ENCODE measurements at regions not wholly inside any gene's neighbourhood (a gene's known extent, or its start where the extent isn't known, plus 50 kb on each side); places are given as distances from the start of the nearest gene placed in this dataset.

- Histone ChIP-seq H4K5ac (ENCODE audit: insufficient read length, low read depth, low read length) (no peak overlapping the region), H3K27ac (ENCODE audit: insufficient read length, low read depth, low read length) (no peak overlapping the region), H3K4me1 (ENCODE audit: insufficient read depth, low read length) (no peaks in the 10 kb centered on the region), H3K9ac (ENCODE audit: extremely low read depth, insufficient read length, low read length) (no peak overlapping the region), H3K9me3 (ENCODE audit: control insufficient read depth, low read depth, low read length) (no peaks in the 10 kb centered on the region), H3K27me3 (ENCODE audit: insufficient read depth, low read length) (no peaks in the 10 kb centered on the region), H3K79me1 (ENCODE audit: insufficient read depth, low read depth, low read length, poor library complexity, severe bottlenecking) (no peaks in the 10 kb centered on the region), H4K91ac (ENCODE audit: insufficient read length, low read depth, low read length) (no peak overlapping the region), H3T11ph (ENCODE audit: low read length) (no peak overlapping the region), H2BK15ac (ENCODE audit: low read depth, low read length) (no peak overlapping the region), H4K8ac (replicated peaks; ENCODE audit: insufficient read length, low read depth, low read length) (no peak overlapping the region), H3K56ac (ENCODE audit: insufficient read length, low read depth, low read length) (no peak overlapping the region), H3K4ac (ENCODE audit: low read depth, low read length) (no peak overlapping the region), H3K79me2 (ENCODE audit: insufficient read depth, low read length) (no peaks in the 10 kb centered on the region), H3K23ac (ENCODE audit: insufficient read length, low read depth, low read length) (no peak overlapping the region), H3K18ac (ENCODE audit: insufficient read length, low read depth, low read length) (no peak overlapping the region), H2BK12ac (ENCODE audit: insufficient read length, low read depth, low read length) (no peak overlapping the region), H2BK20ac (ENCODE audit: low read depth, low read length, poor library complexity, severe bottlenecking) (no peak overlapping the region), H3K14ac (ENCODE audit: insufficient read depth, low read length) (no peak overlapping the region), H3K4me2 (ENCODE audit: insufficient read depth, insufficient read length, low read length) (no peak overlapping the region), H4K20me1 (ENCODE audit: control insufficient read depth, insufficient read depth, insufficient read length) (no peaks in the 10 kb centered on the region), H2BK5ac (ENCODE audit: insufficient read length, low read length) (no peak overlapping the region), H2BK120ac (ENCODE audit: low read depth, low read length, poor library complexity, severe bottlenecking) (no peak overlapping the region), H3K23me2 (ENCODE audit: insufficient read length, low read depth, low read length, poor library complexity, severe bottlenecking) (no peaks in the 10 kb centered on the region), H2AK5ac (ENCODE audit: insufficient read length, low read length) (no peak overlapping the region), H2AFZ (ENCODE audit: low read length) (no peak overlapping the region)
- no peaks in the 10 kb centered on the region for H3K27me3 Mint-ChIP-seq (ENCODE audit: low read depth)
- H3K9me3 Mint-ChIP-seq, result no peaks in the 10 kb centered on the region; a peak in 1 of 5 replicates
- TF ChIP-seq, protein P1, sequence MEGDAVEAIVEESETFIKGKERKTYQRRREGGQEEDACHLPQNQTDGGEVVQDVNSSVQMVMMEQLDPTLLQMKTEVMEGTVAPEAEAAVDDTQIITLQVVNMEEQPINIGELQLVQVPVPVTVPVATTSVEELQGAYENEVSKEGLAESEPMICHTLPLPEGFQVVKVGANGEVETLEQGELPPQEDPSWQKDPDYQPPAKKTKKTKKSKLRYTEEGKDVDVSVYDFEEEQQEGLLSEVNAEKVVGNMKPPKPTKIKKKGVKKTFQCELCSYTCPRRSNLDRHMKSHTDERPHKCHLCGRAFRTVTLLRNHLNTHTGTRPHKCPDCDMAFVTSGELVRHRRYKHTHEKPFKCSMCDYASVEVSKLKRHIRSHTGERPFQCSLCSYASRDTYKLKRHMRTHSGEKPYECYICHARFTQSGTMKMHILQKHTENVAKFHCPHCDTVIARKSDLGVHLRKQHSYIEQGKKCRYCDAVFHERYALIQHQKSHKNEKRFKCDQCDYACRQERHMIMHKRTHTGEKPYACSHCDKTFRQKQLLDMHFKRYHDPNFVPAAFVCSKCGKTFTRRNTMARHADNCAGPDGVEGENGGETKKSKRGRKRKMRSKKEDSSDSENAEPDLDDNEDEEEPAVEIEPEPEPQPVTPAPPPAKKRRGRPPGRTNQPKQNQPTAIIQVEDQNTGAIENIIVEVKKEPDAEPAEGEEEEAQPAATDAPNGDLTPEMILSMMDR (conservative IDR thresholded peaks at IDR 0.05), result no peak
- no peak overlapping the region for H3K4me3 Mint-ChIP-seq
- no peak overlapping the region for H3K27ac Mint-ChIP-seq
- H3K36me3 Mint-ChIP-seq (ENCODE audit: insufficient read depth in 1 of 3, low read depth in 3 of 3), result no peaks in the 10 kb centered on the region
- no peak for DNase-seq
- H3K4me1 Mint-ChIP-seq, result no peaks in the 10 kb centered on the region
Measured at GRCh38 chr1:55812281-55812680, 597.1 kb upstream of the USP24 start.

All from H9 (cell line).